Gastroesophageal sphincter (tissue), 4 donors: ENCODE measurements at regions not wholly inside any gene's neighbourhood (a gene's known extent, or its start where the extent isn't known, plus 50 kb on each side); places are given as distances from the start of the nearest gene placed in this dataset.

Experiments
- ATAC-seq: fragments of 150-250 bp; one replicate; pipeline ENCODE4 v1.9.1; 2016; ENCODE audit warnings: mild to moderate bottlenecking, moderate library complexity
- H3K27ac ChIP-seq, 4 donors: fragments of 200-600 bp; sonication (generic) in 3 of 4; 1 replicate in 3 of 4; 2 replicates in 1 of 4; pipeline ENCODE4 v1.5.1; 2016 to 2019
- H3K27me3 ChIP-seq: fragments of 200-600 bp; sonication (generic); one replicate; pipeline ENCODE4 v1.5.1; 2019
- H3K36me3 ChIP-seq, 2 donors: fragments of 200-600 bp; sonication (generic); one replicate each; pipeline ENCODE4 v1.5.1; 2019; ENCODE audit warnings: control low read depth in 1 of 2
- H3K4me1 ChIP-seq, 3 donors: fragments of 200-600 bp; sonication (generic); 1 replicate in 2 of 3; 2 replicates in 1 of 3; pipeline ENCODE4 v1.5.1; 2016 to 2019; ENCODE audit warnings: control low read depth in 2 of 3
- H3K4me3 ChIP-seq, 2 donors: fragments of 200-600 bp; sonication (generic); one replicate each; pipeline ENCODE4 v1.5.1; 2019; ENCODE audit warnings: mild to moderate bottlenecking in 1 of 2, moderate library complexity in 1 of 2
- H3K9me3 ChIP-seq, 3 donors: fragments of 200-600 bp; sonication (generic); one replicate each; pipeline ENCODE4 v1.5.1; 2017 to 2019; ENCODE audit warnings: control low read depth in 2 of 3
- EP300 ChIP-seq: sonication (generic); formaldehyde crosslinking; IDR thresholded peaks from one replicate; pipeline ENCODE4 v1.6.1; 2017; ENCODE audit warnings: antibody characterized with exemption, mild to moderate bottlenecking
- POLR2A ChIP-seq, 2 donors: fragments of 450-650 bp; IDR thresholded peaks; one replicate each; pipeline ENCODE4 v1.6.1; 2017; ENCODE audit warnings: antibody characterized with exemption in 2 of 2, mild to moderate bottlenecking in 2 of 2, moderate library complexity in 1 of 2
- POLR2AphosphoS5 ChIP-seq: sonication (generic); formaldehyde crosslinking; IDR thresholded peaks from one replicate; pipeline ENCODE4 v1.6.1; 2017; ENCODE audit warnings: antibody characterized with exemption
- WGBS, 2 donors: methylation state at CpG; one replicate each; pipeline ENCODE4 v1.1.5; 2018; ENCODE audit warnings: low coverage in 1 of 2; 5-methylcytosine and 5-hydroxymethylcytosine counted together
- TF ChIP-seq, protein P1 (sequence below), 4 experiments: fragments of 200-600 bp in 2 of 4; fragments of 450-650 bp in 2 of 4; sonication (generic) in 1 of 4; IDR thresholded peaks; one replicate each; pipeline ENCODE4 v1.5.1; 2017 to 2019; ENCODE audit warnings: antibody characterized with exemption in 4 of 4, mild to moderate bottlenecking in 2 of 4, moderate library complexity in 2 of 4

DNA sequence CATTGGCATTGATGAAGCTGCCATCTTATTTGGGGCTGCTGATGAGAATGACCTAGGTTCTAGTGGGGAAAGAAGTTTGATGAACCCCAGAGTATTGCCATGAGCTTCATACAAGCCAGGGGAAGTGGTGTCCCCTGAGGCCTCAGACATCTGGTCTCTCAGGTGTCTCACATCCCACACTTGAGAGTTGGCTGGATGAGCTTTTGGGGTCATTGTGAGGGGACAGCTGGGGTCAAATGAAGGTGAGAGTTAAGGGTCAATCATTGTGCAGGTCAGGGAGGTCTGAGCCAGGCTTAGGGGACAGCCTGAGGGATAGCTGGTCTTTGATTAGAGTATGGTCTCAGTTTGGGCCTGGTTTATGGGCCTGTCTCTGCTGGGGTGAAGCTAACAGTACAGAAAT is 336.5 kb downstream of the CYP26B1 start:
- ATAC-seq: no peak
- Histone ChIP-seq H3K36me3 (no peaks in the 10 kb centered on the region), H3K27me3 (no peaks in the 10 kb centered on the region), H3K4me1 (peaks cover 0 to 5% (median 0%) of the 10 kb centered on the region in 3 donors), H3K27ac (no peak overlapping the region), H3K4me3 (no peak overlapping the region), H3K9me3 (no peaks in the 10 kb centered on the region)
- TF ChIP-seq EP300 (no peak), POLR2A (IDR thresholded peaks at IDR 0.05) (no peak), POLR2AphosphoS5 (no peak)
- TF ChIP-seq, protein P1, sequence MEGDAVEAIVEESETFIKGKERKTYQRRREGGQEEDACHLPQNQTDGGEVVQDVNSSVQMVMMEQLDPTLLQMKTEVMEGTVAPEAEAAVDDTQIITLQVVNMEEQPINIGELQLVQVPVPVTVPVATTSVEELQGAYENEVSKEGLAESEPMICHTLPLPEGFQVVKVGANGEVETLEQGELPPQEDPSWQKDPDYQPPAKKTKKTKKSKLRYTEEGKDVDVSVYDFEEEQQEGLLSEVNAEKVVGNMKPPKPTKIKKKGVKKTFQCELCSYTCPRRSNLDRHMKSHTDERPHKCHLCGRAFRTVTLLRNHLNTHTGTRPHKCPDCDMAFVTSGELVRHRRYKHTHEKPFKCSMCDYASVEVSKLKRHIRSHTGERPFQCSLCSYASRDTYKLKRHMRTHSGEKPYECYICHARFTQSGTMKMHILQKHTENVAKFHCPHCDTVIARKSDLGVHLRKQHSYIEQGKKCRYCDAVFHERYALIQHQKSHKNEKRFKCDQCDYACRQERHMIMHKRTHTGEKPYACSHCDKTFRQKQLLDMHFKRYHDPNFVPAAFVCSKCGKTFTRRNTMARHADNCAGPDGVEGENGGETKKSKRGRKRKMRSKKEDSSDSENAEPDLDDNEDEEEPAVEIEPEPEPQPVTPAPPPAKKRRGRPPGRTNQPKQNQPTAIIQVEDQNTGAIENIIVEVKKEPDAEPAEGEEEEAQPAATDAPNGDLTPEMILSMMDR (IDR thresholded peaks at IDR 0.05): no peak

DNA sequence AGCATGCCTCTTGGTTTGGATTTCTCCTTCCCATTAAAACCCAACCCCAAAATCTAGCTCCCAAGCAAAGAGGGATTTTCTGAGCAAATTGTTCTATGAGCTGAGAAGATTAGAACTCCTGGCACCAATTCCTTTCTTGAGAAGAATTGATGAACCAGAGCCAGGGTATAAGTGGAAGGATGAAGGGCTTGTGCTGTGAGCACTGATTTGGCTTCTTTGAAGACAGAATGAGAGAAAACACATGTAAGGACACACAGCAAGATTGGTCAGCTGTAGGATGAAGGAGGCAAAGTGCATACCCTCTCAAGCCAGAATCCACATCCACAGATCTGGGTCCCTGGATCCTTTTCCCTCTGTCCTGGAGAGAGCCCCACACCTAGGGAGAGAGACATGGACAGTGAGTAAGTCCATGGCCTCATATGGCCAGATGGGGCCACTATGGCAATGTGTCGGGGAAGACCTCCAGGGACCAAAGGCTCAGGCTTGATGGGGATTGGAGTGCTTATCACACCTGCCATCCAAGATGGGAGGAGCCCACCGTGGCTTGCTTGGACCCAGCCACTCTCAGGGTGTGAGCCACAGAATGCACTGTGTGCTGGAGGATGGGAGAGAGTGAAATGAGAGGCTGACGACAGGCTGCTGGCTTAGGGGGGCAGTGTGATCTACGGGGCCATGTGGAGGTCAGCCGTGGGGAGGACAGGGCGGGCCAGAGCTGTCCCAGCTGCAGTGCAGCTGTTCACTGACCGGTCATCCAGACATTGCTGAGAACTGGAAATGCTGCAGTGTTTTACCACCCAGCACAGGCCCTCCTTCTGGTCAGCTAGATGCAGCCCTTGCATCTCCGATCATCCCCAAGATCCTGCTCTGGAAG is 339.8 kb downstream of the CYP26B1 start:
- H3K27me3 ChIP-seq: no peaks in the 10 kb centered on the region
- TF ChIP-seq, protein P1 (IDR thresholded peaks at IDR 0.05): no peak
- no peak for TF ChIP-seq POLR2A (IDR thresholded peaks at IDR 0.05)
- peak; percentile 46 for TF ChIP-seq POLR2AphosphoS5
- TF ChIP-seq EP300: no peak
- no peak overlapping the region for H3K27ac ChIP-seq
- H3K36me3 ChIP-seq: no peaks in the 10 kb centered on the region
- H3K4me3 ChIP-seq: no peak overlapping the region
- peak; percentile 78 for ATAC-seq
- no peaks in the 10 kb centered on the region for H3K9me3 ChIP-seq
- H3K4me1 ChIP-seq: peaks cover 0 to 5% (median 0%) of the 10 kb centered on the region in 3 donors
- WGBS, 2 donors: 17% methylated on average over 3 of the region's 8 CpGs; no CpG with 5 or more reads in 1 of the 2 donors

- no peak for ATAC-seq
- WGBS, 2 donors: 92 to 100% methylated on average over 1 to 3 of the region's 3 CpGs
- H3K4me1 ChIP-seq: peaks cover 0 to 5% (median 0%) of the 10 kb centered on the region in 3 donors
- H3K9me3 ChIP-seq: no peaks in the 10 kb centered on the region
- no peak overlapping the region for H3K27ac ChIP-seq
- TF ChIP-seq, protein P1 (IDR thresholded peaks at IDR 0.05): no peak
- TF ChIP-seq POLR2AphosphoS5 (no peak), EP300 (no peak), POLR2A (IDR thresholded peaks at IDR 0.05) (no peak)
- no peaks in the 10 kb centered on the region for H3K36me3 ChIP-seq
- H3K27me3 ChIP-seq: no peaks in the 10 kb centered on the region
- no peak overlapping the region for H3K4me3 ChIP-seq
These were observed 341.2 kb downstream of the CYP26B1 start for GRCh38 chr2:71806432-71806831.

DNA sequence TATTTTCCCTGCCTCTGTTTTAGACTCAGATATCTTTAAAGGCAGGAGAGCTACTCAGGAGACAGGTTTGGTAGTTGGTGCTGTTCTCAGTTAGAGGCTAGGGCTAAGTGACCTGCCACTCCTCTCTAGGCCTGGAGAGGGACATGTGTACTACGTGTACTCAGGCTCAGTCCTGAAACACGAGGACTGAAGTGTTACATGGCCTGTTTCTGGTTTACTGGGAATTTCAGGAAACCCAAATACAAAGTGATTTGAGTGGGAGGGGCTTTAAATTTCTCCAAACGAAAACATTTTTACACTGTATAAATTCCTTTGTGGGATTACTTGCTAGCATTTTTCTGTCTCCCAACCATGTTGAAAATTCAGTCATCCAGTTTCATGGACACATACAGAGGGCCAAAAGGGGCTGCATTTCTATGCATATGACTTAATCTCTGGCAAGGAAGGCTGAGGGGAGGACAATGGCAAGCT is 343.3 kb downstream of the CYP26B1 start:
- no peak overlapping the region for H3K27ac ChIP-seq
- no peak overlapping the region for H3K4me3 ChIP-seq
- no peaks in the 10 kb centered on the region for H3K9me3 ChIP-seq
- ATAC-seq: no peak
- H3K27me3 ChIP-seq: no peaks in the 10 kb centered on the region
- peaks cover 0 to 5% (median 0%) of the 10 kb centered on the region in 3 donors for H3K4me1 ChIP-seq
- H3K36me3 ChIP-seq: no peaks in the 10 kb centered on the region
- 49 to 66% methylated on average over 3 of the region's 3 CpGs for WGBS, 2 donors
- TF ChIP-seq POLR2AphosphoS5 (no peak), EP300 (no peak), POLR2A (IDR thresholded peaks at IDR 0.05) (no peak)
- TF ChIP-seq, protein P1 (IDR thresholded peaks at IDR 0.05): no peak

- no peak overlapping the region for H3K4me3 ChIP-seq
- no peak for ATAC-seq
- WGBS, 2 donors: 75 to 86% methylated on average over 1 of the region's 2 CpGs
- H3K9me3 ChIP-seq: no peaks in the 10 kb centered on the region
- peaks cover 0 to 1% (median 0%) of the 10 kb centered on the region in 3 donors for H3K4me1 ChIP-seq
- no peaks in the 10 kb centered on the region for H3K27me3 ChIP-seq
- TF ChIP-seq EP300 (no peak), POLR2A (IDR thresholded peaks at IDR 0.05) (no peak)
- TF ChIP-seq, protein P1 (IDR thresholded peaks at IDR 0.05): no peak
- no peak overlapping the region for H3K27ac ChIP-seq
- H3K36me3 ChIP-seq: no peaks in the 10 kb centered on the region
These were observed 344.3 kb downstream of the CYP26B1 start for GRCh38 chr2:71803398-71803797.
